Epithelial cell of proximal tubule (primary cell): ENCODE measurements at regions not wholly inside any gene's neighbourhood (a gene's known extent, or its start where the extent isn't known, plus 50 kb on each side); places are given as distances from the start of the nearest gene placed in this dataset.
"Not testable (repeated sequence)": the region's sequence is repeated elsewhere in the genome, so short reads cannot be mapped to it uniquely, and the experiment has no call there.

Experiments used
- DNase-seq: peaks from one replicate; pipeline ENCODE4 v3.0.0-alpha.2; 2011; ENCODE audit warnings: low read depth
- H3K4me3 ChIP-seq: 2 replicates; pipeline ENCODE4 v1.5.1; 2011; ENCODE audit warnings: low read depth, mild to moderate bottlenecking, low read length
- CTCF ChIP-seq: conservative IDR thresholded peaks from 2 replicates; pipeline ENCODE4 v1.5.1; 2012; ENCODE audit warnings: low read depth, mild to moderate bottlenecking, low read length

- no peak overlapping the region for H3K4me3 ChIP-seq
- no peak for TF ChIP-seq CTCF
- DNase-seq = peak; percentile 68
Observed at GRCh38 chr3:150237490-150237889, 170.6 kb upstream of the TSC22D2 start.

GRCh38 chr3:150236316-150237082, 171.6 kb upstream of the TSC22D2 start:
- no peak for TF ChIP-seq CTCF
- no peak overlapping the region for H3K4me3 ChIP-seq
- no peak for DNase-seq

- no peak for DNase-seq
- no peak for TF ChIP-seq CTCF
- H3K4me3 ChIP-seq = no peak overlapping the region
Observed at GRCh38 chr3:150235799-150236198, 172.3 kb upstream of the TSC22D2 start.

- H3K4me3 ChIP-seq = no peak overlapping the region
- no peak for DNase-seq
- no peak for TF ChIP-seq CTCF
Observed at GRCh38 chr3:150232992-150233451, 175.1 kb upstream of the TSC22D2 start.

GRCh38 chr3:150230037-150230436, 178.1 kb upstream of the TSC22D2 start:
- no peak for TF ChIP-seq CTCF
- DNase-seq = no peak
- H3K4me3 ChIP-seq = no peak overlapping the region

GRCh38 chr3:150228626-150229025, 179.5 kb upstream of the TSC22D2 start:
- not testable (repeated sequence) for DNase-seq, H3K4me3 ChIP-seq

- TF ChIP-seq CTCF = peak; percentile 94
- H3K4me3 ChIP-seq = no peak overlapping the region
- no peak for DNase-seq
Observed at GRCh38 chr3:150227839-150228238, 180.3 kb upstream of the TSC22D2 start.
